ENCODE measurements at regions not wholly inside any gene's neighbourhood (a gene's known extent, or its start where the extent isn't known, plus 50 kb on each side); places are given as distances from the start of the nearest gene placed in this dataset.

GRCh38 chr21:16942703-16943102 lies 570.1 kb upstream of the CXADR start:
- TF ChIP-seq POLR2AphosphoS5 (IDR thresholded peaks at IDR 0.05; ENCODE audit: low read depth, low read length), result no peak
- no peak for TF ChIP-seq POLR2A (IDR thresholded peaks at IDR 0.05; ENCODE audit: low read depth, low read length)
- TF ChIP-seq TAF1 (IDR thresholded peaks at IDR 0.05; ENCODE audit: borderline replicate concordance, low read depth, low read length), result no peak

Data from GM12892 (cell line).